Stimulated activated CD4-positive, alpha-beta T cell treated with anti-CD3 and anti-CD28 coated beads, Interleukin-12 subunit alpha, Interleukin-12 subunit beta, amount 100 ng/mL, for 48 hours (primary cell): ENCODE measurements at regions not wholly inside any gene's neighbourhood (a gene's known extent, or its start where the extent isn't known, plus 50 kb on each side); places are given as distances from the start of the nearest gene placed in this dataset.

Experiments used
- DNase-seq, 3 donors: peaks; one replicate each; pipeline ENCODE4 v3.0.0-alpha.2; 2020; ENCODE audit warnings: low read depth in 2 of 3, low spot score in 1 of 3

- no peak for DNase-seq
These were observed 391.7 kb upstream of the ADARB2 start for GRCh38 chr10:2128991-2129390.

DNA sequence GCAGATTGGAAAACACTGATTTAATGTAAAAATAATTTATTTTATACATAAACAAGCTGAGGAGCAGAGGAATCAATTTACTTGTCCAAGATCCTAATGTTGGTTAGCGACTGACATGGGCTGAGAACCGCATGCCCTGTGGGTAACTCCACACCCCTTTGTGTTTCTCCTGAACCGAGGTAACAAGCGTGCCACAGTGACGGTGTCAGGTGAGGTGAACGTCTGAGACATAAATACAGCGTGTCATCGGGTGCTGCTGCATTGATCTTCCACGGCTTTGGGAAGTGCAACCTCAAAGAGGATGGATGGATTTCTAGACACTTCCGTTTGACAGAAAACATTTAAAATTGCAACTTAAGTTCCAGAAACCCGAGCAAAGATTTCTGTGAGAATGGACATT, 386.8 kb upstream of the ADARB2 start:
- no peak for DNase-seq

DNA sequence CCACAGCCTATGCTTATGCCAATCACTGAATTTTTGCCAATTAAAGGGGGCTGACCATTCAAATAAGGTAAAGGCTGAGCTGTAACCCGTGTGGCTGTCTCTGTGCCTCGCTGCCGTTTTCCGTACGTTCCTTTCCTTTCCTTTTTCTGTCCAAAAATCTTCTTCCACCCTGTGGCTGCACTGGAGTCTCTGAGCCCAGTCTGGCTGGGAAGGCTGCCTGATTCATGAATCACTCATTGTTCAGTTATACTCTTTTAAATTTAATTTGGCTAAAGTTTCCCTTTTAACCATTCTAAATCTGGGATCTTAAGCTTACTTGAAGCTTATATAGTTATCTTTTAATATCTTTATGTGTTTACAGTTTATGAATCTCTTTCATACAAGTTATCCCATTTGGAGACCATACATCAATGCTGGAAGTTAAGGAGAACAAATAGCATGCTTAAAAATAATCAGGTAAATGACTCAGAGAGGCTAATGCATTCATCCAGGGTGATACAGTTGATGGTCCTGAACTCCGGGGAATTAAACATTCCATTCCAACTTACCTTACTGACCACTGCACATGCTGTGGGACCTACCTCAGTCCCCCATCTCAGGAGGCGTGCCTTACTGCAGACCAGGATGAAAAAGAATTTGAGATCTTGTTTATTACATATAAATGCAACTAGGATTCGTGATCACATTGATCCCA, 385.3 kb upstream of the ADARB2 start:
- no peak for DNase-seq

DNA sequence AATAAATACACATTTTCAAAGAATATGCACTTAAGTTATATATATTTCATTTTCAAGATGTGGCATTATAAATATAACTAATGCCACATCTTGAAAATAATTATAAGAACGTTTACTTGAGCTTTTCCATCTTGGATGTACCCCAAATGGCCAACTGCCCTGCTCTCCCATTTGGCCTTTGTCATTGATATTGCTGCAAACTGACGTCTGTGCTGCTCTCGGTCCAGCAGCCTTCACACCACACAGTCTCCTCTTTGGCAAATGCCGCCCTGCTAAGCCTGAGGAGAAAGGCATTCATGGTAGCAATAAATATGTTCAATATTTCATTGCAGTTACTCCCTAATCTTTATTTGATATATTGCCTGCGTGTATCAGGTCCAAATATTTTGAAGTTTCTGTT, 384.6 kb upstream of the ADARB2 start:
- no peak for DNase-seq

GRCh38 chr10:2121315-2121714, 384.0 kb upstream of the ADARB2 start:
- no peak for DNase-seq

- DNase-seq = no peak
These were observed 383.4 kb upstream of the ADARB2 start for GRCh38 chr10:2120746-2121145.

GRCh38 chr10:2119316-2119715, 382.0 kb upstream of the ADARB2 start:
- DNase-seq = no peak

GRCh38 chr10:2118201-2118600, 380.9 kb upstream of the ADARB2 start:
- no peak for DNase-seq

DNA sequence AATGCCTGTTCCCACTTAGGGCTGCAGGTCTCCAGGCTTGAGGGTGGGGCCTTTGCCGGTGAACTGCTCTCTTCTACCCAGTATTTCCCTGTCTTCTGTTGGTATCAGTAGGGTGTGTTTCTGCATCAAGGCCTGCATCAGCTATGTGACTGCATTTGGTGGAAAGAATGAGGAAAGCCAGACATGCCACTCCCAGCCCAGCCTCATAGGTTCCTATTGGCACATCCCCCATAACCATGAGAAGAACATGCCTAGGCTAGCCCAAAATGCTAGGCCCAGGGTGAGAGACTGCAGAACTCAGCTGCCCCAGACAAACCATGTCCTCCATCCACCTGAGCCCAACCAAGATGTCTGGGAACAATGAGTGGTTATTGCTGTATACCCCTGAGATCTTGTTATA, 380.3 kb upstream of the ADARB2 start:
- no peak for DNase-seq

DNA sequence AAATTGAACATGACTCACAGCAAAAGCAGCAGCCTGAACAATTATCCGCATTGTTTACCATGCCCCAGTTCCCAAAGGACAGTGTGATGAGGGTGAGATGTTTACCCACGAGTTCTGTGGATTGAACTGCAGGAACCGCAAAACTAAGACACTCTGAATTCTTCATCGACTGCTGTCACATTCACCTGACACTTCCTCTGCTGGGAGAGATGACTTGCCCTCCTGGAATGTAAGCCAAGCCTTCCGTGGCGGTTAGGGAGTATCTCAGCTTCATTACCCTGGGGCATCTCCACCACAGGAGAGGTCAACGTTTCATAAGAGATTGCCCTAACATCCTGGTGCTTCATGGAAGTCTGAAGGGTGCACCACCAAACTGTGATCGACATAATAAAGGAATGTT, 374.6 kb upstream of the ADARB2 start:
- no peak for DNase-seq

DNA sequence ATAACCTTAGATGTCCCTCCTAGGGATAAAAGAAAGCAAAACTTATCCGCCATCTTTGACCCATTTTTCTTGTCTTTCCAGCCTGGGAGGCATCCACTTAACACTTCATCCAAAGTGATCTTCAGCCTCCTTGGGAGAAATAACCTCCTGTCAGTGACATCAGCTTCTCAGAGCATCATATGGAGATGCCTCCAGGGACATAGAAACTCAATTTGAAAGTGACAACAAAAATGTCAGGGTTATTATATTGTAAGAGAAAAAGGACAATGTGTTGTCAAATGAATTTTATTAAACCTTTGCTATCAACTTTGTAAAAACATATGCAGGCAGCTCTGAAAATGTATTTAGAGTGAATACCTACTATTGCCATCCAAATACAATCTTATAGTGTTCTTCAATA, 371.2 kb upstream of the ADARB2 start:
- DNase-seq = no peak

DNA sequence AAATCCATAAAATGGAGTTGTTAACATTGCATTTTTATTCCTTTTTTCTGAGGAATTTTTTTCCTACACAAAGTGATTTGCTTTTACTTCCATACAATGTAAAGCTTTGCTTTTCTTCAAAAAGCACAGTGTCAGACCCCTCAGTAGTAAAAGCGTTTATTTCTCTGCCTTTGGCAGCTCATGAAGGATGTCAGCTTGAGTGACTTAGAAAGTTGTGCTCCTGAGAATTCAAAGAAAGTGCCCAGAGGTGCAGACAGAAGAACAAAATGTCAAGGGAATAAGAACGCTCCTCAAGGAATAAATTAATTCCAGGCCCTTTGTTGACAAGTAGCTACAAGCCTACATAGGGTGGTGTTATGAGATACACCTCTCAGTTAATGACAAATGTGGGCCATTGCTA, 369.3 kb upstream of the ADARB2 start:
- DNase-seq = no peak

GRCh38 chr10:2099321-2099720, 362.0 kb upstream of the ADARB2 start:
- DNase-seq = no peak

DNA sequence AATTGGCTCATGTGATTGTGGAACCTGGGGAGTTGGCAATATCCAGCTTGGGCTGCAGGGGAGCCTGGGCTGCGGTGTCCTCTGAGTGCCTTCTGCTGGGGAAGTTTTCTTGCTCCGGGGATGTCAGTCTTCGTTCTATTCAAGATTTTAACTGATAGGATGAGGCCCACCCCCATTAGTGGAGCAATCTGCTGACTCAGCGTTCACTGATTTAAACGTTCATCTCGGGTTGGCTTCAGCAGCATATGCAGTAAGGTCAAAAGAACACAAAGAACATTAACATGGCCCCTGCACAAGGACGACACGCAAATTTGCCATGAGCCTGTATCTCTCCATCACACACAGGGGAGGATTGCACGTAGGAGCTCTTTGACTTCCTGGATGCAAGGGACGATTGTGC, 360.6 kb upstream of the ADARB2 start:
- DNase-seq = no peak

- DNase-seq = no peak
These were observed 356.8 kb upstream of the ADARB2 start for GRCh38 chr10:2094171-2094570.

- no peak for DNase-seq
These were observed 346.3 kb upstream of the ADARB2 start for GRCh38 chr10:2083591-2083990.

DNA sequence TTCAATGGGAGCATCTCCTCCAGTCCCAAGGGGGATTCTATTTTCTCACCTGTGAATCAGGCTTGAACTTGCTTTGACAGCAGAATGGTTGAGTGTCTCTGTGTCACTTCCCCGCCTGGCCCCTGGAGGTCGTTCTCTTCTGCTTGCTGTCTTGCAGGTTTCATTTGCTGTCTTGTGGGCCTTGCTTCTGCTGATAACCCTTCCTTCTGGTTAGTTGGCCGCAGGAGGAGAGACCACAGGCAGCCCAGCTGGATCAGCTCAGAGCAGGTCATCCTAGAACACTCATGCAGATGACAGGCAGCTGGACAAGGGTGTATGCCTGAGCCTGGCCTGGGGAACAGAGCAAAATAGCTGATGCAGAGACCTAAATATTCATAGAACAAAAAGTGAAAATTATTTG, 344.2 kb upstream of the ADARB2 start:
- DNase-seq = no peak

GRCh38 chr10:2079603-2080078, 342.3 kb upstream of the ADARB2 start:
- no peak for DNase-seq

- DNase-seq = no peak
These were observed 339.9 kb upstream of the ADARB2 start for GRCh38 chr10:2077231-2077630.

DNA sequence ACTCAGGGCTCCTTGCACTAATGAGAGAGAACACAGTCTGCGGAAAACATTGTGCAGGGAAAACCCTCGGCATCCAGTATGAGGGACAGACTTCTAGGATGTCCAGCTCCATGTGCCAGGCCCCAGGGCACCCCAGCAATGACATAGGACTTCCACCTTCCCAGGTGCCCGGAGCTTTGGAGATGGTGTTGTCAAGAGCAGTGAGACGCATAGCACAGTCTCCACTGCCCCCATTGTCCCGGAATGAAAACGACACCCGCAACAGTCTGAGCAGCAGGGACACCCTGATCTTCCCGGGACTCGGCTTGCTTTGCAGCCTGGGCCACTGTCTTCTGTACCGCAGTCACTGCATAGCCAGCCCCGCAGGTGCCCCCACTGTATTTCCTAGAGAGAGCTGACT, 339.2 kb upstream of the ADARB2 start:
- no peak for DNase-seq

DNA sequence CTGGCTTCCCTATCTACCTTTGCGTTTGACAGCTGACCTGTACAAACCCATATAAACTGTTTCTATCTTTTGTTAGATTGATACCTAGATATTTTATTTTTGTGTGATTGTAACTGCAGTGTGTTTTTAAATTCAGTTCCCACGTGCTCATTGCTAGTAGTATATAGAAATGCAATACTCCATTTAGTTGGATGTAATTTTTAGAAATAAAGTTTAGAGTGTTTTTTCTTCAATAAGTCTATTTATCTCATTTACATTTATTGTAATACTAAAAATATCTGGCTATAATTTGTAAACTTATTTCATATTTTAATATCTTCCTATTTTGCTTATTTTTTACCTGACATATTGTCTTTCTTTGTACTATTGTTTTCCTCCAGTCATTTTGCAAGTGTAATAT, 329.7 kb upstream of the ADARB2 start:
- DNase-seq = no peak

DNA sequence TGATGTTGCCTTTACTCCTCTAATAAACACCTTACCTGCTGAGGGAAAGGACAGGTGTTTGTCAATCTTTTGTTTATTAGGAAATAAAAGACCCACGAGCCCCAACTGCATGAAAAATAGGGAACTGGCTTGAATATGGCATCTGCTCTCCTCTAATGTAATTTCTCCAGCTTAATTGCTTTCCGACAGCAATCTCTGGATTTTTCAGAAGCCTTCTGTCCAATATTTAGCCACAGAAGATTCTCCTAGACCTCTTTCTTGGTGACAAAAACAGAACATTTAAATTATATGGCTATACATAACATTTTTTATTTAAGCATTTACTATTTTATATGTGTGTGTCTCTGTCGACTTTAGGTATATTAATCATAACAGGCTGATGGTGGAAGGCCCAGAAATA, 317.4 kb upstream of the ADARB2 start:
- DNase-seq = no peak

DNA sequence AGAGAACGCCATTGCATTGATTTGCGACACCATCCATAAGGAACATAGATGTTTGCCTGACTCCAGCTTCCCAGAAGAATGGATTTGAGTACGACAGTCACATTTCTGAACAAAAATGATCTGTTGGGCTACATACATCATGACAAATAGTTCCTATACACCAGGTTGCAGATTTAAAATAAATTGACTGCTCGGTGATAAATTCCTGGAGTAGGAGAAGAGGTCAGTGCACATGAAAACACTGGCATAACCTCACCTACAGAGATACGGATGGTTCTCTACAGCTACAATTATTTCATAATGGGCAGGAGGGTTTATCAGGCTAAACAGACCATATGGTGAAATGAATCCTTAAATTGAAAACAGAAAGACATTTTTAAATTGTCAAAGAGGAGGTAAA, 316.5 kb upstream of the ADARB2 start:
- DNase-seq = no peak

GRCh38 chr10:2051108-2051507, 313.8 kb upstream of the ADARB2 start:
- no peak for DNase-seq
